ENCODE measurements at regions not wholly inside any gene's neighbourhood (a gene's known extent, or its start where the extent isn't known, plus 50 kb on each side); places are given as distances from the start of the nearest gene placed in this dataset.
"Not testable (repeated sequence)": the region's sequence is repeated elsewhere in the genome, so short reads cannot be mapped to it uniquely, and the experiment has no call there.

- Histone ChIP-seq H3K4me3 (ENCODE audit: insufficient read depth in 1 of 2, low read depth in 1 of 2, low read length in 2 of 2) (no peak overlapping the region), H3K79me1 (replicated peaks; ENCODE audit: low read length, poor library complexity, severe bottlenecking) (no peaks in the 10 kb centered on the region), H3K9me3 (ENCODE audit: control insufficient read depth, low read length) (no peaks in the 10 kb centered on the region), H3K4me2 (ENCODE audit: low read length, poor library complexity, severe bottlenecking) (no peak overlapping the region), H4K91ac (ENCODE audit: low read length) (no peak overlapping the region), H2BK5ac (ENCODE audit: low read depth, low read length, poor library complexity, severe bottlenecking) (no peak overlapping the region), H4K8ac (ENCODE audit: low read length) (no peak overlapping the region), H2BK15ac (ENCODE audit: low read depth, poor library complexity, severe bottlenecking) (no peak overlapping the region), H3K4ac (ENCODE audit: low read depth in 1 of 2, low read length in 2 of 2) (no peak overlapping the region), H3K18ac (ENCODE audit: low read depth in 1 of 2, low read length in 2 of 2) (no peak overlapping the region), H3K36me3 (ENCODE audit: control insufficient read depth in 1 of 2, insufficient read depth in 2 of 2, low read depth in 1 of 2, low read length in 2 of 2) (no peaks in the 10 kb centered on the region), H2BK120ac (ENCODE audit: low read depth, low read length) (no peak overlapping the region), H2AFZ (ENCODE audit: low read depth, low read length) (no peak overlapping the region), H2BK12ac (ENCODE audit: low read length in 2 of 2) (no peak overlapping the region), H3K9ac (ENCODE audit: low read length) (no peak overlapping the region), H3K14ac (ENCODE audit: low read length in 2 of 2) (no peak overlapping the region), H3K27ac (ENCODE audit: low read length, poor library complexity, severe bottlenecking) (no peak overlapping the region), H2AK5ac (ENCODE audit: low read length, severe bottlenecking) (no peak overlapping the region), H3K4me1 (ENCODE audit: control insufficient read depth, insufficient read depth, low read depth, low read length) (no peaks in the 10 kb centered on the region), H3K27me3 (ENCODE audit: control insufficient read depth in 1 of 2, insufficient read depth in 1 of 2, low read length in 2 of 2) (no peaks in the 10 kb centered on the region), H3K23ac (ENCODE audit: low read length in 2 of 2) (no peak overlapping the region)
- WGBS, result no CpG with 5 or more reads among the region's 2 CpGs
- no peak for DNase-seq
Observed at GRCh38 chr1:60797351-60797750, 285.0 kb upstream of the NFIA start.

GRCh38 chr1:60791226-60791625 lies 291.1 kb upstream of the NFIA start:
- 75% methylated on average over 4 of the region's 5 CpGs for WGBS
- no peak overlapping the region for H4K8ac ChIP-seq (ENCODE audit: low read length)
- H3K9ac ChIP-seq (ENCODE audit: low read length), result no peak overlapping the region

GRCh38 chr1:60773099-60773498 lies 309.3 kb upstream of the NFIA start:
- H2BK15ac ChIP-seq (ENCODE audit: low read depth, poor library complexity, severe bottlenecking); H2BK12ac ChIP-seq (ENCODE audit: low read length in 2 of 2); H2AK5ac ChIP-seq (ENCODE audit: low read length, severe bottlenecking); H3K9me3 ChIP-seq (ENCODE audit: control insufficient read depth, low read length); H3K79me1 ChIP-seq (replicated peaks; ENCODE audit: low read length, poor library complexity, severe bottlenecking); H3K36me3 ChIP-seq (ENCODE audit: control insufficient read depth in 1 of 2, insufficient read depth in 2 of 2, low read depth in 1 of 2, low read length in 2 of 2); H2BK120ac ChIP-seq (ENCODE audit: low read depth, low read length); H3K9ac ChIP-seq (ENCODE audit: low read length); H3K23ac ChIP-seq (ENCODE audit: low read length in 2 of 2); H3K4me1 ChIP-seq (ENCODE audit: control insufficient read depth, insufficient read depth, low read depth, low read length); H3K27ac ChIP-seq (ENCODE audit: low read length, poor library complexity, severe bottlenecking); H3K27me3 ChIP-seq (ENCODE audit: control insufficient read depth in 1 of 2, insufficient read depth in 1 of 2, low read length in 2 of 2); H4K8ac ChIP-seq (ENCODE audit: low read length); H3K4me3 ChIP-seq (ENCODE audit: insufficient read depth in 1 of 2, low read depth in 1 of 2, low read length in 2 of 2); H4K91ac ChIP-seq (ENCODE audit: low read length); DNase-seq; H3K4me2 ChIP-seq (ENCODE audit: low read length, poor library complexity, severe bottlenecking); H3K4ac ChIP-seq (ENCODE audit: low read depth in 1 of 2, low read length in 2 of 2); H3K14ac ChIP-seq (ENCODE audit: low read length in 2 of 2); H2BK5ac ChIP-seq (ENCODE audit: low read depth, low read length, poor library complexity, severe bottlenecking); H3K18ac ChIP-seq (ENCODE audit: low read depth in 1 of 2, low read length in 2 of 2); H2AFZ ChIP-seq (ENCODE audit: low read depth, low read length): not testable (repeated sequence)
- WGBS, result no CpG with 5 or more reads among the region's 2 CpGs

More at GRCh38 chr1:60791226-60791625, 291.1 kb upstream of the NFIA start:
- no peak overlapping the region for H3K4me2 ChIP-seq (ENCODE audit: low read length, poor library complexity, severe bottlenecking)
- no peak overlapping the region for H3K14ac ChIP-seq (ENCODE audit: low read length in 2 of 2)
- no peaks in the 10 kb centered on the region for H3K9me3 ChIP-seq (ENCODE audit: control insufficient read depth, low read length)
- H3K36me3 ChIP-seq (ENCODE audit: control insufficient read depth in 1 of 2, insufficient read depth in 2 of 2, low read depth in 1 of 2, low read length in 2 of 2), result no peaks in the 10 kb centered on the region
- H3K79me1 ChIP-seq (replicated peaks; ENCODE audit: low read length, poor library complexity, severe bottlenecking), result no peaks in the 10 kb centered on the region
- H3K27me3 ChIP-seq (ENCODE audit: control insufficient read depth in 1 of 2, insufficient read depth in 1 of 2, low read length in 2 of 2), result no peaks in the 10 kb centered on the region
- H2BK120ac ChIP-seq (ENCODE audit: low read depth, low read length), result no peak overlapping the region
- no peak overlapping the region for H3K18ac ChIP-seq (ENCODE audit: low read depth in 1 of 2, low read length in 2 of 2)
- H3K23ac ChIP-seq (ENCODE audit: low read length in 2 of 2), result no peak overlapping the region
- H2AK5ac ChIP-seq (ENCODE audit: low read length, severe bottlenecking), result no peak overlapping the region
- no peaks in the 10 kb centered on the region for H3K4me1 ChIP-seq (ENCODE audit: control insufficient read depth, insufficient read depth, low read depth, low read length)
- no peak overlapping the region for H3K4ac ChIP-seq (ENCODE audit: low read depth in 1 of 2, low read length in 2 of 2)
- no peak overlapping the region for H3K4me3 ChIP-seq (ENCODE audit: insufficient read depth in 1 of 2, low read depth in 1 of 2, low read length in 2 of 2)
- H2AFZ ChIP-seq (ENCODE audit: low read depth, low read length), result no peak overlapping the region
- H4K91ac ChIP-seq (ENCODE audit: low read length), result no peak overlapping the region
- H2BK12ac ChIP-seq (ENCODE audit: low read length in 2 of 2), result no peak overlapping the region
- no peak overlapping the region for H2BK5ac ChIP-seq (ENCODE audit: low read depth, low read length, poor library complexity, severe bottlenecking)
- no peak overlapping the region for H3K27ac ChIP-seq (ENCODE audit: low read length, poor library complexity, severe bottlenecking)
- no peak overlapping the region for H2BK15ac ChIP-seq (ENCODE audit: low read depth, poor library complexity, severe bottlenecking)
- no peak for DNase-seq

- Histone ChIP-seq H4K8ac (ENCODE audit: low read length) (no peak overlapping the region), H3K4me2 (ENCODE audit: low read length, poor library complexity, severe bottlenecking) (no peak overlapping the region), H4K91ac (ENCODE audit: low read length) (no peak overlapping the region), H2BK120ac (ENCODE audit: low read depth, low read length) (no peak overlapping the region), H3K36me3 (ENCODE audit: control insufficient read depth in 1 of 2, insufficient read depth in 2 of 2, low read depth in 1 of 2, low read length in 2 of 2) (no peaks in the 10 kb centered on the region), H3K4me3 (ENCODE audit: insufficient read depth in 1 of 2, low read depth in 1 of 2, low read length in 2 of 2) (no peak overlapping the region), H3K18ac (ENCODE audit: low read depth in 1 of 2, low read length in 2 of 2) (no peak overlapping the region), H3K9ac (ENCODE audit: low read length) (no peak overlapping the region), H3K14ac (ENCODE audit: low read length in 2 of 2) (no peak overlapping the region), H2BK5ac (ENCODE audit: low read depth, low read length, poor library complexity, severe bottlenecking) (no peak overlapping the region), H3K27me3 (ENCODE audit: control insufficient read depth in 1 of 2, insufficient read depth in 1 of 2, low read length in 2 of 2) (no peaks in the 10 kb centered on the region), H3K27ac (ENCODE audit: low read length, poor library complexity, severe bottlenecking) (no peak overlapping the region), H2BK15ac (ENCODE audit: low read depth, poor library complexity, severe bottlenecking) (no peak overlapping the region), H2BK12ac (ENCODE audit: low read length in 2 of 2) (no peak overlapping the region), H2AFZ (ENCODE audit: low read depth, low read length) (no peak overlapping the region), H3K23ac (ENCODE audit: low read length in 2 of 2) (no peak overlapping the region), H3K9me3 (ENCODE audit: control insufficient read depth, low read length) (no peaks in the 10 kb centered on the region), H3K4me1 (ENCODE audit: control insufficient read depth, insufficient read depth, low read depth, low read length) (no peaks in the 10 kb centered on the region), H2AK5ac (ENCODE audit: low read length, severe bottlenecking) (no peak overlapping the region), H3K79me1 (replicated peaks; ENCODE audit: low read length, poor library complexity, severe bottlenecking) (no peaks in the 10 kb centered on the region), H3K4ac (ENCODE audit: low read depth in 1 of 2, low read length in 2 of 2) (no peak overlapping the region)
- no CpG with 5 or more reads among the region's 1 CpG for WGBS
- DNase-seq, result no peak
Observed at GRCh38 chr1:60769082-60769481, 313.3 kb upstream of the NFIA start.
